ENCODE measurements at regions not wholly inside any gene's neighbourhood (a gene's known extent, or its start where the extent isn't known, plus 50 kb on each side); places are given as distances from the start of the nearest gene placed in this dataset.
"Not testable (repeated sequence)": the region's sequence is repeated elsewhere in the genome, so short reads cannot be mapped to it uniquely, and the experiment has no call there.

DNA sequence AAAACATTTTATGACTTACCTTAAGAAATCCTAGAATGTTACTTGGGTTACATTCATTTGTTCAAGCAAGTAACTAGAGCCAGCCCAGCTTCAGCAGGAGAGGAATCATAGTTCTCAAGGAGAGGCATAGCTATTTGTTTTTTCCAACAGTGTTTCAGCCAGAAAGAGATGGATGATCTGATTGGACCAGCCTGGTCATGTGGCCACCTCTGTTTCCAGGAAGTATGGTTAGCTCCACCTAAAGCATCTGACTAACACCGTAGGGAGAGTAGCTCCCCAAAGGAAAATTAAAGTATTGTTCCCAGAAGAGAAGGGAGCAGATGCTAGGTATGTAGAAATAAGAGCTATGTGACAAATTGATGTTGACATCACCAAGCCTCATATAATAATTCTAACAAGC is 417.1 kb downstream of the TAFA4 start:
- DNase-seq (no peak), ATAC-seq (no peak)
- 22 to 28% (median 24%) methylated on average over 1 of the region's 1 CpG for WGBS, 3 donors
- no peaks in the 10 kb centered on the region for H3K27me3 ChIP-seq (ENCODE audit: insufficient read depth in 3 of 3, low read length in 2 of 3)
- H3K9me3 ChIP-seq, result no peaks in the 10 kb centered on the region
- intact Hi-C loops (cut with DNase I), result no loop called here
- H3K27ac ChIP-seq, result no peak overlapping the region
- no peak overlapping the region for H3K4me3 ChIP-seq
- H3K4me1 ChIP-seq, result no peaks in the 10 kb centered on the region
- H3K36me3 ChIP-seq (ENCODE audit: insufficient read depth in 1 of 2, low read depth in 1 of 2), result no peaks in the 10 kb centered on the region
- TF ChIP-seq, protein P1, sequence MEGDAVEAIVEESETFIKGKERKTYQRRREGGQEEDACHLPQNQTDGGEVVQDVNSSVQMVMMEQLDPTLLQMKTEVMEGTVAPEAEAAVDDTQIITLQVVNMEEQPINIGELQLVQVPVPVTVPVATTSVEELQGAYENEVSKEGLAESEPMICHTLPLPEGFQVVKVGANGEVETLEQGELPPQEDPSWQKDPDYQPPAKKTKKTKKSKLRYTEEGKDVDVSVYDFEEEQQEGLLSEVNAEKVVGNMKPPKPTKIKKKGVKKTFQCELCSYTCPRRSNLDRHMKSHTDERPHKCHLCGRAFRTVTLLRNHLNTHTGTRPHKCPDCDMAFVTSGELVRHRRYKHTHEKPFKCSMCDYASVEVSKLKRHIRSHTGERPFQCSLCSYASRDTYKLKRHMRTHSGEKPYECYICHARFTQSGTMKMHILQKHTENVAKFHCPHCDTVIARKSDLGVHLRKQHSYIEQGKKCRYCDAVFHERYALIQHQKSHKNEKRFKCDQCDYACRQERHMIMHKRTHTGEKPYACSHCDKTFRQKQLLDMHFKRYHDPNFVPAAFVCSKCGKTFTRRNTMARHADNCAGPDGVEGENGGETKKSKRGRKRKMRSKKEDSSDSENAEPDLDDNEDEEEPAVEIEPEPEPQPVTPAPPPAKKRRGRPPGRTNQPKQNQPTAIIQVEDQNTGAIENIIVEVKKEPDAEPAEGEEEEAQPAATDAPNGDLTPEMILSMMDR (IDR thresholded peaks at IDR 0.05), result no peak

- no peaks in the 10 kb centered on the region for H3K9me3 ChIP-seq
- no peak overlapping the region for H3K4me3 ChIP-seq
- DNase-seq (no peak), ATAC-seq (no peak)
- no peaks in the 10 kb centered on the region for H3K36me3 ChIP-seq (ENCODE audit: insufficient read depth in 1 of 2, low read depth in 1 of 2)
- H3K27ac ChIP-seq, result no peak overlapping the region
- TF ChIP-seq, protein P1 (IDR thresholded peaks at IDR 0.05), result no peak
- 42 to 54% (median 50%) methylated on average over 2 of the region's 2 CpGs for WGBS, 3 donors
- H3K27me3 ChIP-seq (ENCODE audit: insufficient read depth in 3 of 3, low read length in 2 of 3), result no peaks in the 10 kb centered on the region
- intact Hi-C loops (cut with DNase I), result no loop called here
- H3K4me1 ChIP-seq, result no peaks in the 10 kb centered on the region
Observed at GRCh38 chr3:68504201-68504600, 428.1 kb downstream of the TAFA4 start.

GRCh38 chr3:68485845-68486244 is 446.5 kb downstream of the TAFA4 start:
- H3K27me3 ChIP-seq (ENCODE audit: insufficient read depth in 3 of 3, low read length in 2 of 3); intact Hi-C loops (cut with DNase I); H3K9me3 ChIP-seq; DNase-seq; H3K27ac ChIP-seq; ATAC-seq; H3K36me3 ChIP-seq (ENCODE audit: insufficient read depth in 1 of 2, low read depth in 1 of 2); H3K4me3 ChIP-seq; H3K4me1 ChIP-seq: not testable (repeated sequence)
- WGBS, 3 donors, result 82 to 97% (median 88%) methylated on average over 1 of the region's 1 CpG

GRCh38 chr3:68485051-68485450 is 447.3 kb downstream of the TAFA4 start:
- Histone ChIP-seq H3K4me1 (no peaks in the 10 kb centered on the region), H3K4me3 (no peak overlapping the region), H3K27me3 (ENCODE audit: insufficient read depth in 3 of 3, low read length in 2 of 3) (no peaks in the 10 kb centered on the region), H3K27ac (no peak overlapping the region), H3K36me3 (ENCODE audit: insufficient read depth in 1 of 2, low read depth in 1 of 2) (no peaks in the 10 kb centered on the region), H3K9me3 (no peaks in the 10 kb centered on the region)
- intact Hi-C loops (cut with DNase I), result no loop called here
- 38 to 65% (median 42%) methylated on average over 1 of the region's 1 CpG for WGBS, 3 donors
- no peak for DNase-seq
- no peak for ATAC-seq
- TF ChIP-seq, protein P1 (IDR thresholded peaks at IDR 0.05), result no peak

DNA sequence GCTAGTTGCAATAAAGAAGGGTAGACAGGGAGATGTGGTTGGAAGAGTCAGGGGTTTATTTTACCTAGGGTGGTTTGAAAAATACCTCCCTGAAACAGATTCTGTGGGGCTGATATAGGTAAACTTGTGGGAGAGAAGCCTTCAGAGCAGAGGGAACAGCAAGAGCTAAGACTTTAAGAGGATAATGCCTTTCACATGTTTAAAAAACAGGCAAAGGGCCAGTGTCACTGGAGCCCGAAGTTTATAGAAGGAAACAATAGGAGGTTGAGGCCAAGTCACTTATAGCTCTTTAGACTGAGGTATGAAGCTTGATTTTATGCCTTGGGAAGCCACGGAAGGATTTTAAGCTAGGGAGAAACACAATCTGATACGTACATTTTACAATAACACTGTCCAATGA is 448.7 kb downstream of the TAFA4 start:
- no peak overlapping the region for H3K4me3 ChIP-seq
- TF ChIP-seq, protein P1 (IDR thresholded peaks at IDR 0.05), result no peak
- no peak overlapping the region for H3K27ac ChIP-seq
- ATAC-seq, result no peak
- no peaks in the 10 kb centered on the region for H3K9me3 ChIP-seq
- intact Hi-C loops (cut with DNase I), result no loop called here
- H3K4me1 ChIP-seq, result no peaks in the 10 kb centered on the region
- no peaks in the 10 kb centered on the region for H3K27me3 ChIP-seq (ENCODE audit: insufficient read depth in 3 of 3, low read length in 2 of 3)
- 40 to 50% (median 47%) methylated on average over 3 of the region's 3 CpGs for WGBS, 3 donors
- H3K36me3 ChIP-seq (ENCODE audit: insufficient read depth in 1 of 2, low read depth in 1 of 2), result no peaks in the 10 kb centered on the region
- DNase-seq, result no peak
